ENCODE measurements at regions not wholly inside any gene's neighbourhood (a gene's known extent, or its start where the extent isn't known, plus 50 kb on each side); places are given as distances from the start of the nearest gene placed in this dataset.

DNA sequence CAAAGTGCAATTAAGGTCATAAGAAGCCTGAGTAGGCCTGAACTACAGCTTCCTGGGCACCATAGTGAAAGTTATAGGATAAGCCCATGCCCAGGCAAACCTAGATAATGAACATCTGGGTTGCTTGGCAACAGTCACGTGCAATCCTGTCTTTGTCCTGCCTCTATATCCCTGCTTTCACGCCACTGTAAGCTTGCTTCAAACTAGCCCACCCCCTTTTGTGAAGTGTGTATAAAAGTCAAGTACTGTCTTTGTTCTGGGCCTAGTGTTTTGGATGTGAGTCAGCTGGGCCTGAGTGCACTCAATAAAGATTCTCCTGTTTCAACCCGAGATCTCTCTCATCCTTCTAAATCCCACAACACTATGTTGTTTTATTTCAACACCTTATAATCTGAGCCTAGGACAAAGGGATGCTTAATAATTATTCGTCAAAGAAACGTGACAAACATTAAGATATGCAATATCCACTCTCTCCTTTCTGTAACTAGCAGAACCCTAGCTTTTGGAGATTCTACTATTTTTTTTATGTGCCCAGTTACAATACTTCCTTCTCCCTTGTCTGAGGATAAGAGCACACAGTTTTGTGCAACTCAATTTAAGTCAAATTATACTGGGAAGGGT, 927.8 kb downstream of the SUCLG1 start:
- WGBS = 67% methylated on average over 5 of the region's 5 CpGs
- Histone ChIP-seq H3K27me3 (no peaks in the 10 kb centered on the region), H3K9me3 (no peaks in the 10 kb centered on the region), H3K36me3 (no peaks in the 10 kb centered on the region), H3K4me3 (no peak overlapping the region), H3K27ac (no peak overlapping the region), H3K4me1 (no peaks in the 10 kb centered on the region)
- TF ChIP-seq EP300 (IDR thresholded peaks at IDR 0.05) = no peak
- no peak for TF ChIP-seq POLR2A (IDR thresholded peaks at IDR 0.05)
- TF ChIP-seq, protein P1, sequence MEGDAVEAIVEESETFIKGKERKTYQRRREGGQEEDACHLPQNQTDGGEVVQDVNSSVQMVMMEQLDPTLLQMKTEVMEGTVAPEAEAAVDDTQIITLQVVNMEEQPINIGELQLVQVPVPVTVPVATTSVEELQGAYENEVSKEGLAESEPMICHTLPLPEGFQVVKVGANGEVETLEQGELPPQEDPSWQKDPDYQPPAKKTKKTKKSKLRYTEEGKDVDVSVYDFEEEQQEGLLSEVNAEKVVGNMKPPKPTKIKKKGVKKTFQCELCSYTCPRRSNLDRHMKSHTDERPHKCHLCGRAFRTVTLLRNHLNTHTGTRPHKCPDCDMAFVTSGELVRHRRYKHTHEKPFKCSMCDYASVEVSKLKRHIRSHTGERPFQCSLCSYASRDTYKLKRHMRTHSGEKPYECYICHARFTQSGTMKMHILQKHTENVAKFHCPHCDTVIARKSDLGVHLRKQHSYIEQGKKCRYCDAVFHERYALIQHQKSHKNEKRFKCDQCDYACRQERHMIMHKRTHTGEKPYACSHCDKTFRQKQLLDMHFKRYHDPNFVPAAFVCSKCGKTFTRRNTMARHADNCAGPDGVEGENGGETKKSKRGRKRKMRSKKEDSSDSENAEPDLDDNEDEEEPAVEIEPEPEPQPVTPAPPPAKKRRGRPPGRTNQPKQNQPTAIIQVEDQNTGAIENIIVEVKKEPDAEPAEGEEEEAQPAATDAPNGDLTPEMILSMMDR (IDR thresholded peaks at IDR 0.05) = no peak
- TF ChIP-seq POLR2AphosphoS5 (IDR thresholded peaks at IDR 0.05) = no peak
- no peak for DNase-seq (ENCODE audit: low spot score in 2 of 2)

DNA sequence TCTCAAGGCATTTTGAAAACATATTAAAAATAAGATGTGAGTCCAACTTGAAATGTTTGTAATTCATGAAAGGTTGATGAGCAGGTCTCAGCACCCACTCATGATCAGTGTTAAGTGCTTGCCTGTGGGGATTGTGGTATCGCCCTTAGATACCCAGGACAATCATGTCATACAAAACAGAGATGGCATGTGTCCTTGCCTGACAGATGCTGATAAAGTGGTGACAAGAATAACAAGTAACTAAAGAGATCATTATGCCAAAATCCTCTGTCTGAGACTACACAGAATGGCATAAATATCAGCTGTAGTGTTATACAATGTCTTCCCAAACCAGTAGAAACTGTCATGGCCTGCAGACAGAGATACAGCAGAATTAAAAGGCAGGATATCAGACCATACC, 930.3 kb downstream of the SUCLG1 start:
- no peak for TF ChIP-seq POLR2A (IDR thresholded peaks at IDR 0.05)
- Histone ChIP-seq H3K27ac (no peak overlapping the region), H3K4me1 (no peaks in the 10 kb centered on the region), H3K9me3 (no peaks in the 10 kb centered on the region), H3K4me3 (no peak overlapping the region), H3K36me3 (no peaks in the 10 kb centered on the region), H3K27me3 (no peaks in the 10 kb centered on the region)
- WGBS = 64% methylated on average over 1 of the region's 1 CpG
- DNase-seq (ENCODE audit: low spot score in 2 of 2) = no peak

DNA sequence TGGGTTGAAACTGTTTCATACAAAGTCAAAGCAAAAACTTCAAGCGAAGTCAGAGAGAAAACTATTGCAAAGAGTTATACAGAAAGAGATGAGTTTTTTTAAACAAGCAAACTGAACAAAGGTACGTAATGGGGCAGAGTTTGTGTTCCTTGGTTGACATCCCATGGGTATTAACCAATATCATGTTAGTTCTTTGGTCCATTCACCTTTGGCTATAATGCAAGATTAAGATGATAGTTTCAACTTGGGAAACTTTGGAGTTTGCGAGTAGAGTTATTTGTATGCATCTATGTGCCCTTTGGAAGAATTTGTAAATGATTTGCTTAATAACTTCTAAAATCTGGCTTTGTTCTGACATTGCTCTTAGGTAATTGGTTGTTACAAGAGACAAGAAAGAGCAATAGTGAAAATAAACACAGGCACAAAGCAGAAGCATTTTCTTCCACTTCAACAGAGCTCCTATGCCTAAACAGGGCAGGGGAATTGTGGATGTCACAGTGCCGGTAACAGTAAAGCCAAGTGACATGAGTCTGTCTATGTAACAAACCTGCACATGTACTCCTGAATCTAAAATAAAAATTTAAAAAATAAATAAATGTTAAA, 936.1 kb downstream of the SUCLG1 start:
- Histone ChIP-seq H3K27ac (no peak overlapping the region), H3K4me1 (no peaks in the 10 kb centered on the region), H3K27me3 (no peaks in the 10 kb centered on the region), H3K36me3 (no peaks in the 10 kb centered on the region), H3K4me3 (no peak overlapping the region), H3K9me3 (no peaks in the 10 kb centered on the region)
- WGBS = 94% methylated on average over 4 of the region's 4 CpGs
- no peak for DNase-seq (ENCODE audit: low spot score in 2 of 2)
- TF ChIP-seq POLR2AphosphoS5 (IDR thresholded peaks at IDR 0.05) = no peak
- TF ChIP-seq, protein P1 (IDR thresholded peaks at IDR 0.05) = no peak
- TF ChIP-seq EP300 (IDR thresholded peaks at IDR 0.05) = no peak
- TF ChIP-seq POLR2A (IDR thresholded peaks at IDR 0.05) = no peak

DNA sequence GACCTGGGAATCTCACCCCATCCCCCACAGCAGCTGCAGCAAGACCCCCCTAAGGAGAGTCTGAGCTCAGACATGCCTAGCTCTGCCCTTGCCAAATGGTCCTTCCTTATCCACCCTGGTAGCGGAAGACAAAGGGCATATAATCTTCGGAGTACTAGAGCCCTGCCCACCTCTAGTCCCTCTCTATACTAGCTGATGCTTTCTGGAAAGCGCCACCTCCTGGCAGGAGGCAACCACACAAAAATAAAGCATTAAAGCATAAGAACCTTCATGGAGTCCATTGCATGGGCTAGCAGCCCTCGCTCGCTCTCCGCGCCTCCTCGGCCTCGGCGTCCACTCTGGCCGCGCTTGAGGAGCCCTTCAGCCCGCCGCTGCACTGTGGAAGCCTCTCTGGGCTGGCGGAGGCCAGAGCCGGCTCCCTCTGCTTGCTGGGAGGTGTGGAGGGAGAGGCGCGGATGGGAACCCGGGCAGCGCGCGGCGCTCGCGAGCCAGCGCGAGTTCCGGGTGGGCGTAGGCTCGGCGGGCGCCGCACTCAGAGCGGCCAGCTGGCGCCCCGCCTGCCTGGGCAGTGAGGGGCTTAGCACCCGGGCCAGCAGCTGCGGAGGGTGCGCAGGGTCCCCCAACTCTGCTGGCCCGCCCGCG, 941.2 kb downstream of the SUCLG1 start:
- Histone ChIP-seq H3K27me3 (no peaks in the 10 kb centered on the region), H3K4me1 (no peaks in the 10 kb centered on the region), H3K9me3 (peaks cover 2% of the 10 kb centered on the region), H3K27ac (no peak overlapping the region), H3K4me3 (no peak overlapping the region), H3K36me3 (no peaks in the 10 kb centered on the region)
- TF ChIP-seq, protein P1 (IDR thresholded peaks at IDR 0.05) = no peak
- TF ChIP-seq EP300 (IDR thresholded peaks at IDR 0.05) = no peak
- TF ChIP-seq POLR2A (IDR thresholded peaks at IDR 0.05) = no peak
- no peak for TF ChIP-seq POLR2AphosphoS5 (IDR thresholded peaks at IDR 0.05)
- DNase-seq (ENCODE audit: low spot score in 2 of 2) = peak in 1 of 2 donors; percentile 42
- WGBS = 98% methylated on average over 20 of the region's 42 CpGs

DNA sequence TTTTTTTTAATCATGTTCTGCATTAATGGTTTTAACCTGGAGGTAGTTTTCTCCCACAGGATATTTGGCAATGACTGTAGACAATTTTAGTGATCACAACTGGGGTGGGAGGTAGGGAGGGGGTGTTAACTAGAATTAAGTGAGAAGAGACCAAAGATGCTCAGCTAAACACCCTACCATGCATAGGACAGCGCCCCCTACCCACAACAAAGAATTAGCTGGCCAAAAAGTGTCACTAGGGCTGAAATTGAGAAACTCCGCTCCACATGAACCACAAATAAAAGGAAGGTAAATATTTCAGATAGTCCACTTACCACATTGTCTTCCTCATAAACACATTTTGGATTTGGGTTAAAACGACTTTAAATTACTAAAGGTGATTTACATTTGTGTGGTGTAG, 942.6 kb downstream of the SUCLG1 start:
- H3K4me1 ChIP-seq = no peaks in the 10 kb centered on the region
- WGBS = 59% methylated on average over 3 of the region's 3 CpGs
- TF ChIP-seq POLR2AphosphoS5 (IDR thresholded peaks at IDR 0.05) = no peak
- TF ChIP-seq, protein P1 (IDR thresholded peaks at IDR 0.05) = no peak
- no peak for TF ChIP-seq EP300 (IDR thresholded peaks at IDR 0.05)
- TF ChIP-seq POLR2A (IDR thresholded peaks at IDR 0.05) = no peak
- DNase-seq (ENCODE audit: low spot score in 2 of 2) = no peak
- no peak overlapping the region for H3K27ac ChIP-seq
- no peaks in the 10 kb centered on the region for H3K27me3 ChIP-seq
- H3K36me3 ChIP-seq = no peaks in the 10 kb centered on the region
- H3K9me3 ChIP-seq = peaks cover 2% of the 10 kb centered on the region
- H3K4me3 ChIP-seq = no peak overlapping the region
